Uterus (tissue), 2 donors: ENCODE measurements at regions not wholly inside any gene's neighbourhood (a gene's known extent, or its start where the extent isn't known, plus 50 kb on each side); places are given as distances from the start of the nearest gene placed in this dataset.

Source experiments
- CTCF ChIP-seq, 4 experiments: fragments of 200-600 bp in 2 of 4; fragments of 450-650 bp in 2 of 4; sonication (generic) in 2 of 4; IDR thresholded peaks; one replicate each; pipeline ENCODE4 v1.5.1; 2016 to 2019; ENCODE audit warnings: antibody characterized with exemption in 4 of 4, mild to moderate bottlenecking in 2 of 4, moderate library complexity in 1 of 4
- POLR2A ChIP-seq, 2 donors: fragments of 450-650 bp; IDR thresholded peaks; one replicate each; pipeline ENCODE4 v1.6.1; 2016; ENCODE audit warnings: antibody characterized with exemption in 2 of 2, mild to moderate bottlenecking in 1 of 2, moderate library complexity in 1 of 2

- TF ChIP-seq CTCF (IDR thresholded peaks at IDR 0.05) (peak in 2 of 4 experiments; percentile 20 to 39), POLR2A (IDR thresholded peaks at IDR 0.05) (no peak)
Measured at GRCh38 chr16:87543436-87544191, 50.8 kb upstream of the ZCCHC14 start.
